Neural progenitor cell (in vitro differentiated cells): ENCODE measurements at regions not wholly inside any gene's neighbourhood (a gene's known extent, or its start where the extent isn't known, plus 50 kb on each side); places are given as distances from the start of the nearest gene placed in this dataset.

Experiments
- CTCF ChIP-seq: fragments of 200-600 bp; sonication (generic); IDR thresholded peaks from 2 replicates; pipeline ENCODE4 v1.5.1; 2017; ENCODE audit warnings: antibody characterized with exemption, mild to moderate bottlenecking
- EZH2 ChIP-seq: fragments of 200-600 bp; sonication (generic); IDR thresholded peaks from 2 replicates; pipeline ENCODE4 v1.6.1; 2017; ENCODE audit warnings: antibody characterized with exemption, mild to moderate bottlenecking, moderate library complexity
- EZH2phosphoT487 ChIP-seq: fragments of 200-600 bp; sonication (generic); IDR thresholded peaks from 2 replicates; pipeline ENCODE4 v1.6.1; 2017; ENCODE audit warnings: antibody characterized with exemption

DNA sequence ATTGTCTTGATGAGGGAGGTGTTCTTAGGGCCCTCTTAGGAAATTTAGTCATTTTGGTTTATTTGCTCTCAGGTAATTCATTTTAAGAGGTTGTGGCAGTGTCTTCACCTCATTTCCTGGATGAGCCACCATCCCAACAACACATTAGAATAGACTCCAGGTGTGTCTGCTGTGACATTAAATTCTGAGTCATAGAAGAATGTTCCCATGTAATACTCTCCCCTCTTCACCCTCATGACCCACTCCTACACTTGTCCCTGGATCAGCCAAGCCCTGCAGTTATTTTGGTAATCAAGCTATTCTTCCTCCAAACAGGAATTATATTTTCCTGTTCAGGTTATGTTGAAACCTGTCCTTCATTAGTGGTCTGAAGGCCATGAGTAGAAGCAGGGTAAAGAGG, 944.1 kb downstream of the SORCS3 start:
- no peak for TF ChIP-seq CTCF
- no peak for TF ChIP-seq EZH2phosphoT487
- TF ChIP-seq EZH2 = no peak
